ENCODE measurements at regions not wholly inside any gene's neighbourhood (a gene's known extent, or its start where the extent isn't known, plus 50 kb on each side); places are given as distances from the start of the nearest gene placed in this dataset.
"Not testable (repeated sequence)": the region's sequence is repeated elsewhere in the genome, so short reads cannot be mapped to it uniquely, and the experiment has no call there.

GRCh38 chr9:111148052-111149017 lies 110.1 kb upstream of the LPAR1 start:
- no peak for DNase-seq (ENCODE audit: low read depth, low spot score)

- no peak for DNase-seq (ENCODE audit: low read depth, low spot score)
These were observed 108.8 kb upstream of the LPAR1 start for GRCh38 chr9:111147041-111147440.

GRCh38 chr9:111144741-111145140 lies 106.5 kb upstream of the LPAR1 start:
- no peak for DNase-seq (ENCODE audit: low read depth, low spot score)

DNA sequence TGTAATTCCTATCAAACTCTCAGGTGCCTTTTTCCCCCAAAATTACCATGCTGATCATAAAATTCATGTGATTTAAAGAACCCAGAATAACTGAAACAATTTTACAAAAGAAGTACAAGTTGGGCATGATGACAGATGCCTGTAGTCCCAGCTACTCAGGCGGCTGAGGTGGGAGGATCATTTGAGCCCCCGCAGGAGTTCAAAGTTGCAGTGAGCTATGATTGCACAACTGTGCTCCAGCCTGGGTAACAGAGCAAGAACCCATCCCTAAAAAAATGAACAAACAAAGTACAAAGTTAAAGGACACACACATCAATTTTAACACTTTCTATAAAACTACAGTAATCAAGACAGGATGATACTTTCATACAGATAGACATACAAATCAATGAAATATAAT lies 97.9 kb upstream of the LPAR1 start:
- DNase-seq (ENCODE audit: low read depth, low spot score) = no peak

DNA sequence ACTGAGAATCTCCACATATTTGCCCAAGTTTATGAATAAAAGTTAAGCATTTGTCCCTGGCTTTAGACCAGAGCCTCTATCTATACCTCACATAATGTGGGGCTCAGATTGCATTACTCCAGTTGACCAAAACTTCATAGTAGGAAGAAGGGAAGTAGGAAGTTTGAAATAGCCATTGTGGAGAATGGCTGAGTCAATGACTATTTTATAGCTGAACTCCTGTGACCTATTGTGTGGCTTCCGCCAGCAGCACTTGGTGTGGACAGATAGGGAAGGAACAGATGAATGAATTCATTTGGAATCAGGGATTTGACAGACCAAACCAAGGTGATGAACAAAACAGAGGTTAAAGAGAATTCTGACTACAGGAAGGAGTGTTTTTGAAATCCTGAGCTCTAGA lies 92.9 kb upstream of the LPAR1 start:
- DNase-seq (ENCODE audit: low read depth, low spot score) = no peak

GRCh38 chr9:111120526-111120925 lies 82.3 kb upstream of the LPAR1 start:
- DNase-seq (ENCODE audit: low read depth, low spot score) = no peak

DNA sequence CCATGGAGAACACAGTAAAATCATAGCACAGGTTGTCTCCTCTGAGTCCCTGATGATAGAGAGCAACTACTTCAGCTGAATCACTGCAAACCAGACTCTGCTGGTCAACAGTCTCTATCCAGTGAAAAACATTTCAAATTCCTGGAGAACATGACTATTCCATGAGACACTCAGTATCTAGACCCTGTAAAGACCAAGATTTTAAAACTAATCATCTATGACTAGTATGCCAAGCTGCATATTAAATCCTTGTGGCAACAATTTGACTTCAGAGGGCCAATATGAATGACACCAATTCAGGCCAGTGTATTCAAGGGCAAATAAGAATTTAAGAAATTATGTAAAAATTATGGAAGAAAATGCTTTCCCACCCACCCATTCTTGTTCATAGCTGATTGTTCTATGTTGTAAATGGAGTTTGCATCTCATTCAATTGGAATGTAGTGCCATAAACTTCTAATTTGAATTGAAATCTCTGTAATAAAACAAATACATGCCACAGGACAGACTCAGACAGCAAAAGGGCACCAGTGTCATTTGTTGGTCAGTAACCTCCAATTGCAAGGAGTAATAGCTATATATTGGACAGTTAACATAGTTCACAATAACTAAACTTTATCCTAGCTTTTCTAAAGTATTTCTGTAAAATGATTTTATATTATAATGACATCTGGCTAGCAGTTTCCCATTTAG lies 80.1 kb upstream of the LPAR1 start:
- no peak for DNase-seq (ENCODE audit: low read depth, low spot score)

GRCh38 chr9:111114486-111114885 lies 76.2 kb upstream of the LPAR1 start:
- no peak for DNase-seq (ENCODE audit: low read depth, low spot score)

- DNase-seq (ENCODE audit: low read depth, low spot score) = peak; percentile 41
These were observed 75.4 kb upstream of the LPAR1 start for GRCh38 chr9:111113712-111114111.

DNA sequence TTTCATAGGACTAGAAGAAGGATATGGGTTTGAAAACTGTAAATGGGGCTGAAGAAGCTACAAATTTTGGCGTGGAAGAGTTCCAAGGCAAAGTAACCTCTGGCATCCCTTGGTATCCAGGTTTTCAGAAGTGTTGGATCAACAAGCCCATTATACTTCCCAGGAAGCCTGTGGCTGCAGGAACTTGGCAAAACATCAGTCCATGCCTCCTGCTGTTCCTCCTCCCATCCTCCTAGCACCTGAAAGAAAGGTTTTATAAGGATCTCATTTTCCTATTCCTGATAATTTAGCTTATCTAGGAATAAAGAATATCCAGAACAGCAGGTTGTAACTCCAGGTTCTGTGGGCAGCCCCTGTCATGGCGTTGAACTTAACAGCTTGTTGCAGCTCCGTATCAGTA lies 72.5 kb upstream of the LPAR1 start:
- no peak for DNase-seq (ENCODE audit: low read depth, low spot score)

- no peak for DNase-seq (ENCODE audit: low read depth, low spot score)
These were observed 70.7 kb upstream of the LPAR1 start for GRCh38 chr9:111108946-111109345.

GRCh38 chr9:111107141-111107540 lies 68.9 kb upstream of the LPAR1 start:
- no peak for DNase-seq (ENCODE audit: low read depth, low spot score)

GRCh38 chr9:111106202-111106601 lies 67.9 kb upstream of the LPAR1 start:
- DNase-seq (ENCODE audit: low read depth, low spot score) = no peak

DNA sequence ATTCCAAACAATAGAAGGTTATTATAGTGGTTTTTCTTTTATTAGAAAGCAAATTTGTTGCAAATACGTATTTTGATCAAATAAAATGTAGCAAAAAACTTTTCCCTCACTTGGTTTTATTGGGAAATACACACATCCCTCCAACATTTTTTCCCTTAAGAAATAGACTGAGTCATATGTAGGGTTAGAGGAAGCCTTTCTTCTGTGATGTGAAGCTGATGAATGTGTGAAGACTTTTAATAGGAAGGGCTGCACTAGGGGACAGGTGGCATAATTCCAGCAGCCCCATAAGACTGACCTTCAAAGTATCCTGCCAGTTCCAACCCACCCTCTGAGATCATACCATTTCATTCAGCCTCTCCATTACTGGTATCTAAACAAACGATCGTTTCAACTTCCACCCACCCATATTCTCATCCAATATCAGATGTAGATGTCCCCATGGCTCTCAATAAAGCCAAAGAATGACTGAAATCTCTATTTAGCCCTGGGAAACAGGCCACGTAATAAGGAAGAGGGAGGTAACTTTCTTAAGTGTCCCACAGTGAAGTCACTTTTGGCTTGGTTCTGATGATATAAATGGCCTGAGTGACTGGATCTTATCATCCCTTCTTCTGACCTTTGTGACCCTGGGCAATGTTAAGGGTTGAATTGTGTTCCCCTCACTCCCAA lies 64.7 kb upstream of the LPAR1 start:
- no peak for DNase-seq (ENCODE audit: low read depth, low spot score)

DNA sequence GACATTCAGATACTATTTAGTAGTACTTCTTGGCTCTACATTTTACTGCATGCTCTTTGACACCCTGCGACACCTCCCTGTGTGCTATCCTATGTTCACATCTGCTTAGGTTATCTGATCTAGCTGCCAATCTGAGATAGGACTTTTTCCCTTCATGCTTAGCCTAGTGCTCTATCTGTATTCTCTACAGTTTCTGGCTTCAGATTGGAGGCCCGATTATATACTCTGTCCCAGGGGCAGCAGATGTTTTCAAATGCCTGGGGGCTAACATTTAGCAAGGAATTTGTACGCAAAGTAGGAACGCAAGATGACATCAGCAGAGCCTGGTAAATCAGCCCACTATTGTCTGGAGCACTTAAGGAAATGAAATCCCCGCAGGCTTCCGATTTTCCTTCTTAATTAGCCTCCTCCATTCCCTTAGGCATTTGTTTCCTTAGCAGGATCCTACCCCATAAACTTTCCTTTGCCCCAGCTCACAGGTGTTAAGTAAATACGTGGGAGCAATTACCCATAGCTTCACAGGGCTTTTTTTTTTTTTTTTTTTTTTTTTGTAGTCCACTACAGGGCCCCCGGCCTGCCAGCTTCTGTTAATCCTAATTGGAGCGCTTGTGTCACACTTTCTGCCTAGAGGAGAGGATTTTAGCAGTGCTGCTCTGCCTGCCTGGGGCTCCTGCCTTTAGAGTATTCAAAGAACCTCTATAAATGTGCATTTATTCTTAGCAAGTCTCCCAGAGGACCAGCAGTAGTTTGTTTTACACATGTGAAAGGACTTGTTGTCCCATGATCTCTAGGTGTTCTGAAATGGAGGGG lies 61.1 kb upstream of the LPAR1 start:
- DNase-seq (ENCODE audit: low read depth, low spot score) = peak; percentile 97

DNA sequence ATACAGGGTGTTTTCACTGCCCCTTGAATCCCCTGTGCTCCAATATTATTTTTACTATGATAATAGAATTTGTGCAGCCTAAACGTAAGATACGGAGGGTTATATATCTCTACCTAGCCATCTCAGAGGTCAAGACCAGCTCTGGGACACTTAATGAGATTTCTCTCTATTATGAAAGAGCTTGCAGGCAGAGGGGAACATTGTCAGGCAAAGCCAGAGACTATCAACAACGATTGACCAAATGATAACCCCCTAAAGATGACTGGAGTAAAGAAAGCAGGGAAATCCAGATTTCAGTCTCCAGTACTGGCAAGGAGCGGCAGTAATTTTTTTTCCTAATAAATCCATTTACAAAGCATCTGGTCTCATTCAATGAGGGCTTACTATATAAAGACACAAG lies 59.8 kb upstream of the LPAR1 start:
- no peak for DNase-seq (ENCODE audit: low read depth, low spot score)

DNA sequence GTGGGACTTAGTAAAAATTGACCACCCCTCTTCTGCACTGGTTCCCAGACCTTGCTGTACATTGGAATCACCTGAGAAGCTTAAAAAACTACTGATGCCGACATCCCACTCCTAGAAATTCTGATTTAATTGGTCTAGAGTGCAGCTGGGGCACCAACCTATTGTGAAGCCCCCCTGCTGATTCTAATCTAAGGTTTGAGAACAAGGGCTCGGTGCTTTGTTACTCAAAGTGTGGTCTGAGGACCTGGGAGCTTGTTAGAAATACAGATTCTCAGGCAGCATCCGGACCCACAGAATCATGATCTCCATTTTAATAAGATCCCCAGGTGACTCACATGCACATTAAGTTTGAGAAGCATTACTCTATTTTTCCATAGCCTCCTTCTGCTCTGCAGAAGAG lies 57.8 kb upstream of the LPAR1 start:
- DNase-seq (ENCODE audit: low read depth, low spot score) = peak; percentile 17

- no peak for DNase-seq (ENCODE audit: low read depth, low spot score)
These were observed 57.2 kb upstream of the LPAR1 start for GRCh38 chr9:111095441-111095840.

- DNase-seq (ENCODE audit: low read depth, low spot score) = no peak
These were observed 56.7 kb upstream of the LPAR1 start for GRCh38 chr9:111094958-111095357.

DNA sequence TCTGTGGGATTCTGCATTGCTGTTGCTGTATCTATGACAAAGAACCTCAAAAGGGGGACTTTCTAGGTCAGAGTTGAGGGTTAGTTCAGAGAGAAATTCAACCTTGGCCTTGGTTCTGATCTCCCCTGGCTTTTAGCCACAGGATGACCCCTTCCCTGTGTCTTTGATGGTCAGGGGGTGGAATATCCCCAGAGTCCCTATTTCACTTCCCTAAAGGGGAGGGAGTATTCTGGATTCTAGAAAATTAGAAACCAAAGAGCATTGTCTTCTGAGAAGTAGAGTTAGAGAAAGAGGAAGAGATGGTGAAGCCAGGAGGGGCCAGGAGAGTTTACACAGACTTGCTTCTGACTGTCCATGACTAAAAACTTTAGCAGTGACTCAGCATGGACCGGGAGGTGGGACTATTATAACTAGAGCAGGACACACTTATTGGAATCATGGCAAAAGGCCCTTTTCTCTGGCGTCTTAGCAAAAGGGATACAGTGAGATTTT lies 56.2 kb upstream of the LPAR1 start:
- no peak for DNase-seq (ENCODE audit: low read depth, low spot score)

GRCh38 chr9:111092167-111092566 lies 53.9 kb upstream of the LPAR1 start:
- not testable (repeated sequence) for DNase-seq (ENCODE audit: low read depth, low spot score)
